CD14-positive monocyte (primary cell): ENCODE measurements at regions not wholly inside any gene's neighbourhood (a gene's known extent, or its start where the extent isn't known, plus 50 kb on each side); places are given as distances from the start of the nearest gene placed in this dataset.

ENCODE experiments used
- DNase-seq, 3 donors: peaks; one replicate each; pipeline ENCODE4 v3.0.0-alpha.2; 2011 to 2022
- H2AFZ ChIP-seq: 2 replicates; pipeline ENCODE4 v1.6.0; 2012; ENCODE audit warnings: mild to moderate bottlenecking, low read depth, low read length, inconsistent platforms; ENCODE audit not compliant: insufficient read depth, poor library complexity, severe bottlenecking
- H3K27ac ChIP-seq, 2 donors: 1 replicate in 1 of 2; 2 replicates in 1 of 2; pipeline ENCODE4 v1.5.1; 2012 to 2013; ENCODE audit warnings: low read length in 2 of 2, control low read depth in 1 of 2, inconsistent platforms in 1 of 2, low read depth in 1 of 2, mild to moderate bottlenecking in 1 of 2
- H3K27me3 ChIP-seq, 2 donors: one replicate each; pipeline versions ENCODE4 v1.6.0 to v1.6.1; 2011 to 2013; ENCODE audit warnings: low read length in 2 of 2; ENCODE audit not compliant: control insufficient read depth in 2 of 2, insufficient read depth in 2 of 2
- H3K36me3 ChIP-seq, 2 donors: replicated peaks in 1 of 2; 1 replicate in 1 of 2; 2 replicates in 1 of 2; pipeline versions ENCODE4 v1.5.1 to v1.6.1; 2012 to 2013; ENCODE audit warnings: low read length in 2 of 2, control low read depth in 1 of 2, inconsistent platforms in 1 of 2, mild to moderate bottlenecking in 1 of 2; ENCODE audit not compliant: insufficient read depth in 2 of 2, control insufficient read depth in 1 of 2
- H3K4me1 ChIP-seq, 2 donors: 1 replicate in 1 of 2; 2 replicates in 1 of 2; pipeline versions ENCODE4 v1.5.1 to v1.6.1; 2012 to 2013; ENCODE audit warnings: low read length in 2 of 2, control low read depth in 1 of 2, inconsistent platforms in 1 of 2, mild to moderate bottlenecking in 1 of 2, moderate library complexity in 1 of 2; ENCODE audit not compliant: insufficient read depth in 2 of 2, control insufficient read depth in 1 of 2
- H3K4me2 ChIP-seq: replicated peaks from 2 replicates; pipeline ENCODE3; 2012; ENCODE audit warnings: low read length, moderate library complexity, mild to moderate bottlenecking; ENCODE audit not compliant: poor library complexity, severe bottlenecking; ENCODE audit errors: extremely low read depth
- H3K4me3 ChIP-seq, 3 experiments: fragments of 200-600 bp in 1 of 3; sonication (generic) in 1 of 3; replicated peaks in 1 of 3; 1 replicate in 2 of 3; 2 replicates in 1 of 3; pipeline ENCODE4 v1.5.1; 2011 to 2013; ENCODE audit warnings: low read length in 3 of 3, mild to moderate bottlenecking in 3 of 3, control low read depth in 2 of 3, low read depth in 2 of 3, inconsistent platforms in 1 of 3, moderate library complexity in 1 of 3
- H3K79me2 ChIP-seq: 2 replicates; pipeline ENCODE4 v1.6.0; 2012; ENCODE audit warnings: mild to moderate bottlenecking, control low read depth, inconsistent platforms, low read length, moderate library complexity; ENCODE audit not compliant: insufficient read depth
- H3K9ac ChIP-seq: 2 replicates; pipeline ENCODE4 v1.6.0; 2017; ENCODE audit warnings: low read length, mild to moderate bottlenecking; ENCODE audit not compliant: insufficient read depth, poor library complexity, severe bottlenecking
- H3K9me3 ChIP-seq, 2 donors: replicated peaks in 1 of 2; 1 replicate in 1 of 2; 2 replicates in 1 of 2; pipeline versions ENCODE4 v1.5.1 to v1.6.1; 2012 to 2013; ENCODE audit warnings: low read length in 2 of 2, control low read depth in 1 of 2; ENCODE audit not compliant: control insufficient read depth in 1 of 2, insufficient read depth in 1 of 2
- H4K20me1 ChIP-seq: 2 replicates; pipeline ENCODE4 v1.6.0; 2012; ENCODE audit warnings: mild to moderate bottlenecking, low read length, control low read depth, moderate library complexity; ENCODE audit not compliant: insufficient read depth
- H3K27ac Mint-ChIP-seq, 7 donors: one replicate each; pipeline ENCODE4 v1.8.0; 2020; ENCODE audit warnings: mild to moderate bottlenecking in 7 of 7, mixed read lengths in 7 of 7, moderate library complexity in 6 of 7, inconsistent platforms in 2 of 7
- H3K27me3 Mint-ChIP-seq, 3 donors: one replicate each; pipeline ENCODE4 v1.8.0; 2021 to 2022; ENCODE audit warnings: low read depth in 3 of 3, mild to moderate bottlenecking in 3 of 3, mixed read lengths in 3 of 3, moderate library complexity in 3 of 3, inconsistent platforms in 1 of 3
- H3K36me3 Mint-ChIP-seq, 2 donors: one replicate each; pipeline ENCODE4 v1.8.0; 2020; ENCODE audit warnings: mixed read lengths in 2 of 2, inconsistent platforms in 1 of 2, mild to moderate bottlenecking in 1 of 2
- H3K4me1 Mint-ChIP-seq: one replicate; pipeline ENCODE4 v1.8.0; 2020; ENCODE audit warnings: mild to moderate bottlenecking, mixed read lengths
- H3K4me3 Mint-ChIP-seq, 2 donors: one replicate each; pipeline ENCODE4 v1.8.0; 2020; ENCODE audit warnings: mild to moderate bottlenecking in 2 of 2, mixed read lengths in 2 of 2, moderate library complexity in 1 of 2
- H3K9me3 Mint-ChIP-seq, 7 donors: one replicate each; pipeline ENCODE4 v1.8.0; 2020 to 2022; ENCODE audit warnings: mixed read lengths in 7 of 7, mild to moderate bottlenecking in 6 of 7, moderate library complexity in 6 of 7, inconsistent platforms in 2 of 7
- CTCF ChIP-seq: fragments of 200-600 bp; IDR thresholded peaks from one replicate; pipeline ENCODE4 v1.8.0; 2022; ENCODE audit warnings: antibody characterized with exemption, mild to moderate bottlenecking
- WGBS: methylation state at CpG from one replicate; pipeline ENCODE4 v1.1.5; 2013; ENCODE audit warnings: missing lambda C conversion rate; ENCODE audit not compliant: insufficient coverage; 5-methylcytosine and 5-hydroxymethylcytosine counted together
- intact Hi-C, 2 donors: fragments of 100-400 bp; cut with micrococcal nuclease; formaldehyde crosslinking; loops; one replicate each; pipeline versions ENCODE4 v1.15.0 to v1.15.1; 2023

- H2AFZ ChIP-seq: no peak overlapping the region
- no peak overlapping the region for H3K27ac ChIP-seq
- 87% methylated on average over 11 of the region's 11 CpGs for WGBS
- H3K9ac ChIP-seq: no peak overlapping the region
- Mint-ChIP-seq H3K4me1 (no peaks in the 10 kb centered on the region), H3K27ac (no peak overlapping the region), H3K27me3 (peaks cover 0 to 5% (median 3%) of the 10 kb centered on the region in 3 donors), H3K36me3 (no peaks in the 10 kb centered on the region), H3K4me3 (no peak overlapping the region), H3K9me3 (peaks cover 0 to 13% (median 6%) of the 10 kb centered on the region in 7 donors)
- H3K4me2 ChIP-seq: no peak overlapping the region
- no peak for DNase-seq
- TF ChIP-seq CTCF: no peak
- no peaks in the 10 kb centered on the region for H3K4me1 ChIP-seq
- H4K20me1 ChIP-seq: no peaks in the 10 kb centered on the region
- no peaks in the 10 kb centered on the region for H3K27me3 ChIP-seq
- H3K36me3 ChIP-seq: no peaks in the 10 kb centered on the region
- H3K9me3 ChIP-seq: peaks cover 0 to 5% of the 10 kb centered on the region in 2 donors
- no peak overlapping the region for H3K4me3 ChIP-seq
- intact Hi-C loops: no loop called here
- no peaks in the 10 kb centered on the region for H3K79me2 ChIP-seq
Observed at GRCh38 chr19:28981518-28981917, 231.4 kb downstream of the UQCRFS1 start.

GRCh38 chr19:28980236-28980868 is 232.6 kb downstream of the UQCRFS1 start:
- no peaks in the 10 kb centered on the region for H3K27me3 ChIP-seq
- no peak overlapping the region for H3K4me3 ChIP-seq
- no peak for DNase-seq
- H3K4me2 ChIP-seq: no peak overlapping the region
- Mint-ChIP-seq H3K4me1 (no peaks in the 10 kb centered on the region), H3K9me3 (peaks cover 0 to 9% (median 3%) of the 10 kb centered on the region in 7 donors), H3K36me3 (no peaks in the 10 kb centered on the region), H3K27ac (no peak overlapping the region), H3K4me3 (no peak overlapping the region), H3K27me3 (peaks cover 0 to 5% (median 5%) of the 10 kb centered on the region in 3 donors)
- intact Hi-C loops: no loop called here
- 51% methylated on average over 4 of the region's 7 CpGs for WGBS
- H3K36me3 ChIP-seq: no peaks in the 10 kb centered on the region
- H3K9me3 ChIP-seq: no peaks in the 10 kb centered on the region
- H2AFZ ChIP-seq: no peak overlapping the region
- H3K4me1 ChIP-seq: no peaks in the 10 kb centered on the region
- no peak for TF ChIP-seq CTCF
- no peak overlapping the region for H3K27ac ChIP-seq
- H3K79me2 ChIP-seq: no peaks in the 10 kb centered on the region
- no peak overlapping the region for H3K9ac ChIP-seq
- no peaks in the 10 kb centered on the region for H4K20me1 ChIP-seq
